ENCODE measurements at regions not wholly inside any gene's neighbourhood (a gene's known extent, or its start where the extent isn't known, plus 50 kb on each side); places are given as distances from the start of the nearest gene placed in this dataset.
A peak's percentile ranks its signal among the peaks of the same experiment; 100 is the strongest.

DNA sequence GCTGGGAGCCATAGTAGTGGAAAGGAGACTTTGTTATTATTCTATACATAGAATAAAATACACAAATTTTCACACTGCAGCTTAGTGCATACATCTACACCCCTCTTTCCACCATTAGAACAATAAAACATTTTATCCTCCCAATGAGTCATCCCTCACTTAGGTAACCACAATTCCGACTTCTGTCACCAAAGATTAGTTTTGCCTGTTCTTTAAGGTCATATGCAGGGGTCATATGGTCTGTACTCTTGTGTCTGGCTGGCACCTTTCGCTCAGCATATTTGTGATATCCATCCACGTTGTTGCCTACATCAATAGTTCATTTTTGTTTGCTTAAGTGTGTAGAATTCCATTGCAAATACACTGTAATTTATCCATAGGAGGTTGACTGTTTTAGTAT lies 399.4 kb downstream of the SHQ1 start:
- no peak for DNase-seq

DNA sequence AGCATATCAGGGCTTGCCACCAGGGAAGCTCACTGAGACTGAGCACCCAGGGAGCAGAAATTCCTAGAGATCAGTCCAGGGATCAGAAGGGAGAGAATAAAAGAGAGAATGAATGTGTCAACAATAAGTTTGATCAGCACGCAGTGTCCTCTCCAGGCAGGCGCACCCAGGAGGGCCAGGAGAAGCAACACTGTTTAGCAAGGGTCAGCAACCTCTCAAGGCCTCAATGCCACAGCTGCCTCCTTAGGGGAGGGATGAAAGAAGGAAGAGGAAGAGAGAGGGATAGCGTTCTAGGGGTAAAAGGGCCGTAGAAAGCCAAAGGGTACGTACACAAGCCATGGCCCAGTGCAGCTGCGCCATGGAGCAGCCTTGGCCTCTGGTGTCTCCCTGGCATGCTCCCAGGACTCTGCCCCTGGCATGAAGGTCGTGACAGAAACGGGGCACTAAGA lies 399.8 kb downstream of the SHQ1 start:
- no peak for DNase-seq

DNA sequence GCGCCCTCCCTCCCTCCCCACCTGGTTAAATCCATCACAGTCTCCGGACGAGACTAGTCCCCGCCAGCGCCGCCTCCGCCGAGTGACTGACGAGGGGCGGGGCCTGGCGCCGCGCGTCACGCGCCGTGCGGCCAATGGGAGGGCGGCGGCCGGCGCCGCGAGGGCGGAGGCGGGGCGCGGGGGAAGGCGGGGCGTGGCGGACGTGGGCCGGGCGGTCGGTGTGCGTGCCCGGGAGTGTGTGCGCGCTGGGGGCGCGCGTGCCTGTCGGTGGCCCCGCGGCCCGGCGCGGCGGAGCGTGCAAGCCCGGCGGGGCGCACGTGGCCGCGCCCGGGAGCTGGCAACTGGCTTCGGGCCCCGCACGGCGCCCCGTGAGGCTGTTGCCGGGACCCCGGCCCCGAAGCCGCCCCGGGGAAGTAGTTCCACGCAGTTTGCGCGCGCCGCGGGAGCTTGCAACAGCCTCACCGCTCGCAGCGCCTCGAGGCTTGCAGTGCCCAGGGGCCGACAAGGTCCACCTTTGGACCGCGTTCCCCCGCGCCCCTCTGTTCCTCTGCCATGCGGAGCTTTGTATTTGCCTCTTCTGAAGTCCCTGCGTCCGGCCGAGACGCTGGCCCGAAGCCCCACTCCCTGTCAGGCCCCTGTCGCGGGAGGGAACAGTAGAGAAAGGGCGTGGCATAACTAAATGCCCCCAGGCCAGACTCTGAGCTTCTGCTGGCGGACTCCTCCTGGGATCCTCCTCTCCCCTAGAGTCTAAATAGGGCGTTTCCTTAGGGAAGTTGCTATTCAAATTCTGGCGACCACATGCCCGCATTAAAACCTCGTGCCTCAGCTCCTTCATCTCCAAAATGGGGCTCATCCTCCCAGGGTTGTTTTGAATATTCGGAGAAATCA lies 400.9 kb downstream of the SHQ1 start:
- DNase-seq = peak; percentile 95

DNA sequence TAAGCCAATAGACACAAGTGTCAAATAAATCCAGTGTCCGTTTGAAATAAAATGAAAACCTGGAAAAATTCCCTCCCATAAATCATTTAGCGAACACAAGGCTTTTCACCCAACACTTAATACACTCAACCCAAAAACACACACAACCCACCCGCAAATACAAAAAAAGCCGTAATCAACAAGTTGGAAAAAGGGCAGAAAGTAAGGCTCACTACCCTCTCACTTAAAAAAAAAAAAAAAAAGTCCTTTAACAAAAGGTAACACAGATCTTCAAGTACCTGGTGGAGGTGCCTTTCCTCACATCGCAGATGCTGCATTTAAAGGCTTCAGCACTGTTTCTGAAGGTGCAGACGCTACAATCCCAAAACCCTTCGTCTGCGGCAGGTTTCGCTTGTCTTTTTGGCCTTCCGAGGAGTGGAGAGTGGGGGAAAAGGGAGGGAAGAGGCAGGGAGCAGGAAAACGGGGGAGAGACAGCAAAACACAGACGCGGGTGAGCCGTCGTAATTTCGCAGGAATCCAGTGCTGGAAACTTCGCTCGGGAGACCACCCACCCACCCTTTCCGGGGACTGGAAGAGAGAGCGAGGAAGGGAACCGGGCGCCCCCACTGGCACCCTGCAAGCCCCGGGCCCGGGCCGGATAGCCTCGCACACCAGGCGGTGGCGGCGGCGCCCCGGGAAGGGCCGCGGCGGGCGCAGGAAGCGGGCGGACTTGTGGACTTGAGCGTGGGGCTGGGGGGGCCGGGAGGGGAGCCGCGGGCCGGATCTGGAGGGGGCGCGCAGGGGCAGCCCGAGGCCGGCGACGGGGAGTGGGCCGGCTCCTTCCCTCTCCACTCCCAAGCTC lies 401.8 kb downstream of the SHQ1 start, which contains the start of gene RYBP:
Gene RYBP, minus strand, starts transcription at position 404 of the 841 bp plus-strand sequence.
- peak; percentile 36 for DNase-seq

DNA sequence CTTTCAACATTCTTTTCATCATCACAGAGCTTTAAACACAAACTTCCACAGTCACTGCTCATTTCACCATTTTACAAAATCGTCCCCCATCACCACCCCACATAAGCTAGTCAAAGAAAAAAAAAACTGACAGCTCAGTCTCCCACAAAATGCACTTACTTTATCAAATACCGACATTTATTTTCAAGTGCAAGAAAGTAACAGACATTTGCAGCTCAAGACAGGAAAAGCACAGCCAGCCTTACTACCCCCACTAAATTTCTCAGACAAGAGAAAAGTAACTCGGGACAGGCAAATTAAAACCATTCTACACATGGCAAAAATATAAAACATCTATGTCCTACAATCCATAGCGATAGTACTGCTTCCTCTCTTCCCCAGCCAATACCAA lies 402.4 kb downstream of the SHQ1 start:
- DNase-seq = no peak

DNA sequence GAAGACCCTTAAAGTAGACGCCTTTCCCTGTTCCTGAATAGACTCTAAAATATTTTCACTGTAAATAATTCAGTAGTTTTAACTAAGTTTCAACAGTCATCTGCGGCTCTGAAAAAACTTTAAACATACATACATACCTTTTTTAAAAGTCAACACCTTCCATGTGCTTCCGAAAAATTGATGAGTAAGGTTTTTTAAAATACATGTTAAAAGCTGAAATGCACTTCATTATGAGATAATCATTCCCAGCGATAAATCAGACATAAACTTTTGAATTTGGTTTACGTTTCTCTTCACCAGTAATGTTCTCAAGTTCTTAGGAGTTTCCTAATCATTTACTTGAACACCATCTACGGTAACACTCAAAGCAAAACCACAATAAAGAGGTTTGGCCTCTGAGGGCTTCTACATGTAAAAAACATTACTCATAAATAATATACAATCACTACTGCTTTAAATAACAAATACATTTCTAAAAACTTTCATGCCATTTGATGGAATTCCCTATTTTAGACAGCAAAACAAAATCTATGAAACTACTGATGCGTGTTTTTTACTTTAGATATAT lies 403.5 kb downstream of the SHQ1 start:
- DNase-seq = peak; percentile 65

DNA sequence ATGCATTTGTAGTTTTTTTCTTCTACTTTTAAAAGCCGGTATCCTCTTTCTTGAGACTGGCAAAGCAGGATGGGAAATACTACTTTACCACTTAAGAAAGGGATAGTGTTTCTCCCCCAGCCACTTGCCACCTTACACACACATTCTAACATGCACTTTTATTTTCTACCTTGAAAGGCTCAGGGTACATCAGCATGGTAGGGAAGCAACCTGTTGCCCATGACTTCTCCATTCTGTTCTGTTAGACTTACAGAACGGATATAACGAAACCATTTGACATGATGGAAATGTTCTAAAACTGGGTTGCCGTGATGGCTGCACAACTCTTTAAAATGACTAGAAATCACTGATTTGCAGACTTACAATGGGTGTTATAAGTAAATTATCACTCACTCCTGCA lies 405.5 kb downstream of the SHQ1 start:
- no peak for DNase-seq

DNA sequence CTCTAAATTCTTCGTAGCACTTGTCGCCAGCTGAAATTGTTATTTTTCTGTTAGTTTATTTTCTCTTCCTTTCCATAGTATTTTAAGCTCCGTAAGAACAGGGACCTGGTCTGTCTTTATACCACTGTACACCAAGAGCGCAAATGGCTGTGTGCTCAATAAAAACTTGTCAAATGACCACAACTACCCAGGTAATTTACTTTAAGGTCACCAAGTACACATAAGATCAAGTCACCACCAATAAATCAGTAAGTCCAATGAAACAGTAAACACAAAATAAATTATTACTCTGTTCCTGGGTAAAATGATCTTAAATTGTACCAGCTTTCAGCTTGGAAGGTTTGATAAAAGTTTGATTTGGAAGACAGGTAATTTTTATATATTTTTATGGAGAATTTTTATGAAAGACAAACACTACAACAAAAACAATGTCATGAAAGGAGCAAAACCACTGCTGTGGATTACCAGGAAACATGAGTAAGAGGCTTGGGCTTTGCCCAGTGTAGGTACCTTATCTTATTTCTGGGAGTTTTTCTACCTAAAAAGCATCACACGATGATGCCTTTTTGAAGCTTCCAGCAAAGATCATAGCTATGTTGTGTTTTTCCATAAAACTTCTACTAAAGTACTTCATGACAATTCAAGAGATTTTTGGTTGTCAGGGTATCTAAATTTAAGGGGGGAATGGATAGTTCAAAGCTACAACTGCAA lies 406.8 kb downstream of the SHQ1 start:
- no peak for DNase-seq

DNA sequence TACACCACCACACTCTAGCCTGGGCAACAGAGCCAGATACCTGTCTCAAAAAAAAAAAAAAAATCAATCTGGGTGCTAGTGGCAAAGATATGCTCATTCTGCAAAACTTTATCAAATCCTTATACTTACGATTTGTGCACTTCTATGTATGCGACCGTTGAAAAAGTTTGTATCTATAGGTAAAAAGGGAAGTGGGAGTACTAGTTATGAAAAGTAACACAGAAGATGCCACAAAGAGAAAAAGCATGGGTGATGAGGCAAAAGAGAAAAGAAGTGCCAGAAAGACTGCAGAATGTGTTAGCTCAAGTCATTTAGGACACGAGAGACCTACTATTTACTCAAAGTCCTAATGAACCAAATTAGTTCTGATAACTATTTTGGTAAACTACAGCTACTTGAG lies 407.8 kb downstream of the SHQ1 start:
- DNase-seq = no peak

DNA sequence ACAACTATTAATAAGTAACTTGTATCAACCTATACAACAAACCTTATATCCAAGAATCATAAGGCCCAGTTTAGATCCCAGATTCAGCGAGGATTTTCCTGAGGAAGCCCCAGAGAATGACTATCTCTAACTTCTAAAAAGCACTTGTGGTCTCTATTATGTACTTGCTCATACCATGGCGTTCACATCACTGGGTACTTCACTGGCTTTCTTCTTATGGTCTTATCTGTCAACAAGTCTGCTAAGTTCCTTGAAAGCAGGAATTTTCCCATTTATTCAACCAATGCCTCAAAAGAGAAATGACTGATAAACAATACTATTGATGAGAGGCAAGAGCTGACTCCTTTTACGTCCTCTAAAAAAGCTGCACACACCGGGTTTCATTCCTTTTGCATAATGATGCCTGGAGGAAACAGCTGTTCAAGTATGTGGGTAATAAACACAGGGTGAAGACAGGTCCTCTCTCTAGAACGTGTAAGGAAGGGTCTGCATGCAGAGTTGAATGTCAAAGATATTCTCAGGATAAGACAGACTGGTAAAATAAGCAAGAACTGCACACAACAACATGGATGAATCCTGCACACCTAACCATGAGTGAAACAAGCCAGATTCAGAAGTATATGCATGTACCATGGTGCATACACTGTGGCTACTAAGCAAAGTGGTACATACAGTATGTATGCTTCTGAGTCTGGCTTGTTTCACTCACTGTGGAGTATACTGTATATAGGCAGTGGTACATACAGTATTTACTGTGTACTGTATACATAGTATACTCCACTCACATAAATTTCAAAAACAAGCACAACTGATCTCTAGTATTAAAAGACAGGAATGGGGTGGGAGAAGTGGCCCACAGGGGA lies 408.7 kb downstream of the SHQ1 start:
- no peak for DNase-seq

DNA sequence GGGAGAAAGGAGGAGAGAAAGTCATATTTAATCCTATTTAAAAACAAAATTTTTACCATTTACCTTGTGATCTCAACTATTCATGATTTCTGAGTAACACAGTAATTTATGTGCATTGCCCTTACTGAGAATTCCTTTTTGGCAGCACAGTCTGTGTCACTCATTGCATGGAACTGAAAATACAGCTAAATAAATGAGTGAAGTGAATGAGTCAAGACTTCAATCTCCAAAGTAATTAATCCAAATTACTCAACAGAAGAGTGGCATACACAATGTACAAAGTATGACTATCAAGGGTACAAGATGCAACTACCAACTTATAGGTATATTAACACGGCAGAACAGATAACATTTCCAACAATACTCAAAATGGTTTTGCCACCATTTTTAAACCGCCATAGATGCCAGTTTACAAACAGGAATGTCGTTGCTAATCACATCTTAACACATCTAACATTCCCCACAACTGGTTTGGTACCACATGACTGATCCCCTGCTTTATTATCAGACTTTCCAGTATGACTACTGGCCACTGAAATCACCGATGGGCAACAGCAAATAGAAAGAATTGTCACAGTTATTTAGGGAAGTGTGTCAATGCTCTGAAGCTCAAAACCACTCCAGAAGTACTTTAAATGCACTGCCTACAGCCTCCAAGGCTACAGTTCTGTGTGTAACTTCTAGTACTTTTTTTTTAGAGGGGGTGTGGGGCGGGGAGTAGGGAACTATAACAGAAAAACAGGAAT lies 410.4 kb downstream of the SHQ1 start:
- DNase-seq = no peak

DNA sequence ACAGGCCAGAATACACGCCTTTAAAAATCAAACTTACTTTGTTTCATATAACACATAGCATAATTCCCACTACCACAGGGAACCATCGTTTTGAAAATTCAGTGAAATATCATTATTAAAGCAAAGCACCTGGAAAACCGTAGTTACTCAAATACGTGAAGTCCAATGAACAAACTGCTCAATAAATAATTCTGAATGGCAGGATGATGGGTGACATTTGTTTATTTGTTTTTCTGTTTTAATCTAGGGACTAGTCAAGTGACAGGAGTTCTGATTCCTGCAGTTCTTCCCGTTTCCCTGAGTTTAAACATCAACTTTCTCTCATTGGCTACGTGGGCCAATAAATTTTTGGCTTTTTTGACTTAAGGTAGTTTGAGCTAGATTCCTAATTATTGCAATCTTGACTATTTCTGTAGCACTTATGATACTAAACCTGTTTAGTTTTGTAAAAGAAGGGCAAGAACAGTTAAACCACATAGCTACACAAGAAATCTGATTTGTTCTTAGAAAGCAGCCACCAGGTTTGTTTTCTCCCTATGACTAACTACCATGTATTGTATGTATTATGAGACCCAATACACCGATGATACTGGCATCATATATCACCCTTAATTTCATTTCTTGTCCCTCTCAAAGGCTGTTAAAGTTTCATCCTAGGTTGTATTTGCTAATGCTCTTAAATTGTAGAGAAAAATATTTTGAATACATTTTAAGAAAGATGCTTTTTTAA lies 411.2 kb downstream of the SHQ1 start:
- no peak for DNase-seq

DNA sequence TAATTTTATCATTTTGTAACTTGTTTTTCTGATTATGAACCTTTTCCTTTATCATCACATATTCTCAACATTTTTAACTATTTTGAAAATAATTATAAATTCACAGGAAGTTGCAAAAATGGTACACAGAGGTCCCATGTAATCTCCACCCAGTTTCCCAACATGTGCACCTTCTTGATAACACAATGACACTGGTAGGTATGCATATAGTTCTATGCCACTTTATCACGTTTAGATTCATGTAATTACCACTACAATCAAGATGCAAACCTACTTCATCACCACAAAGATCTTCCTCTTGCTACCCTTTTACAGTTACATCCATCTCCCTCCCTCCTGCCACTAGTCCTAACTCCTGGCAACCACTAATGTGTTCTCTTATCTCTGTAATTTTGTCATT lies 413.9 kb downstream of the SHQ1 start:
- no peak for DNase-seq

DNA sequence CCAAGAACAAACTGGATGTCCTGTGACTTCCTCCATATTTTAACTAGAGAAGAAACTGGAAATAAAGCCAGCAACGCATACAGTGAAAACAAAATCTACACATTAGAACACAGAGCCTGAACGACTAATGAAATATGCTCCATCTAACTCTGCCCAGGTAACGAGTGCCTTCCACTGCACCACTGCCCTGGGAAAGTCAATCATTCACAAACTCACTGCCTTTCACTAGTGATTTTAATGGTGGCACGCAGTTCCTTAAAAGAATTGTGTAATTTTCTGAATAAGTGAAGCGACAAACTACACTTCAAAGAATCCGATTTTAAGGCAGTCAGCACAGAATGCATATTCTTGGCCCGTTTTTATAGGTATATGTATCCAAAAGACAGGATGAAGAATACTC lies 416.0 kb downstream of the SHQ1 start:
- DNase-seq = no peak

DNA sequence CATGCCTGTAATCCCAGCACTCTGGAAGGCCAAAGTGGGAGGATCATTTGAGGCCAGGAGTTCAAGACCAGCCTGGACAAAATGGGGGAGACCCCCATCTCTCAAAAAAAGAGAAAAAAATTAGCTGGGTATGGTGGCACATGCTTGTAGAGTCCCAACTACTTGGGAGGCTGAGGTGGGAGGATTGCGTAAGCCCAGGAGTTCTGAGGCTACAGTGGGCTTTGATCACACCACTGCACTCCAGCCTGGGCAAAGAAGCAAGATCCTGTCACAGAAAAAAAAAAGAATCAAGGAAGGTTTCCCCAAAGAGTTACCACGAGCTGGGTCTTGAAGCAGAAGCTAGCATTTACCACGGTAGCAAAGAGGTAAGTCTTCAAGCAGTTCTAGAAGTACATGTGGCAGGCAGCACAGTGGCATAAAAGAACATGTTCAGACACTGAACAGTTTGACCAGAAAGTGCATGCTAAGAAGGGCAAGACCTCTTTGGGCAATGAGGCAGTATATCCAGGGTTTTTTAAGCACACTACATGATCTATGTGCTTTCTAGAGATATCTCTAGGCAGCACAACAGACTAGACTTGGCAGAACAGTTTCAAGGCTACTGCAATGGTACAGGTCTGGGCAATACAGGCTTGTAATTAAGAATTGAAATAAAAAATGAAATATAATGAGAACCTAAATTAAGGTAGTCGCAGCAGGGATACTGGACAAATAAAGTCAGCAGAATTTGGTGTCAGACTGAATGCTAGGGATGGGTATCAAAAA lies 418.5 kb downstream of the SHQ1 start:
- DNase-seq = no peak

DNA sequence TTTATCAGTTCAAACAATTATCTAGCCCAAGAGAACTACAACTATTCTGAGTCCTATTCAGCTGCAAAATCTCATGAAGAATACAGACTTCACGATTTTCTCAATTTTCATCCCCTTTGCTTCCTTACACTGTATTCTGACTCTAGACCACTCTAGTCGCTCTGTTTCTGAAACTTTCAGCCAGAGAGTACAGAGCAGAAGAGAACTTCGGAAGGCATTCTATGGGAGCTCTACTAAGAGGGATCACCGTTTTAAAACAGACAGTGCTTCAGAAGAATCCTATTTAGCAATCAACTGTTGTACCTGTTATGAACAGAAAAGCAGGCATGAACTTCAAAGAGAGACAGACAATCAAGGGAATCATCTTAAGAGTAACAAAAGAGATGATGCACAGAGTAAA lies 419.4 kb downstream of the SHQ1 start:
- DNase-seq = no peak

DNA sequence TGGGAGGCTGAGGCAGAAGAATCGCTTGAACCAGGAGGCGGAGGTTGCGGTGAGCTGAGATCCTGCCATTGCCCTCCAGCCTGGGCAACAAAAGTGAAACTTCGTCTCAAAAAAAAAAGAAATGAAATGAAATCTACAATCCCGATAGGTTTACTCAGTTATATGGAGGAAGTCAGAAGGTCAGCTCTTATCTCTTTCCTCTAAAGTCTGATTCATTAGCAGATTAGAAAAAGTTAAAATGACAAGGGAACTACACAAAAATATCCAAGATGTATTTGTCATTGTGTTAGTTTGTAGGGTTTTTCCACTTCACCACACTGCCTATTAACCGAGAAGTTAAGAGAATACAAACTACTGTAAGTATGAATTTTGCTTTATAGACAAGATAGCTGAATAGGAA lies 420.6 kb downstream of the SHQ1 start:
- no peak for DNase-seq

DNA sequence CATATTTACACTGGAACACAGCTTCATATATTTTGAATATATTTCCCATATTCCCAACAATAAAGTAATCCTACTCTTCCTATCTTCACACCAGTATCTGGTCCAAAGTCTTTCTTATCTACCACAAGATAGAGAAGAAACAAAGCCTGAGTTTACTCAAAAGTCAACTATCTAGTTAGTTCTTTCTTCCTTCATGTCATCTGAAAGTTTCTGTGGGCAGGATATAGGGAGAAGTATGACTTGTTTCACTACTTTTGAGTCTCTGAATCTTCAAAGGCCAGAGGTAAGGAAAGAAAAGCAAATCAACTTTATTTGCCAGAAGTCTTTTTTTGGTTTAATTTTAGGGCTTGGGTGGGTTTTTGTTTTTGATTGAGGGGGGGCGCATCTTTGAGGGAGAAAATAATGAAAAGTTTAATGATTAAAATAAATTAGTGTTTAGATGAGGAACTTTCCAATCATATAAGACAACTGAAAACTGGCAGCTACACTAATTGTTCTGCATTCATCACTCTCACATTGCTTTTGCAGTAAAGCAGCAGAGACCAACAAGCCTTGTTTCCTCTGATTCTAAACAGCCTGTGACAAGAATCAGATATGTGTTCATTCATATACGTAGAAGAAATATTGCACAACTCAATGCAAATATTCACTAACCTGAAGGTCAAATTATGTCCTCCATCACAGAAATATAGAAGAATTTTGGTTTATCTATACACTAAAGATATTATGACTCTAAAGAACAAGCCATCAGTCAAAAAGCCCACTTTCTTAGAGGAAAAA lies 421.4 kb downstream of the SHQ1 start:
- DNase-seq = no peak

DNA sequence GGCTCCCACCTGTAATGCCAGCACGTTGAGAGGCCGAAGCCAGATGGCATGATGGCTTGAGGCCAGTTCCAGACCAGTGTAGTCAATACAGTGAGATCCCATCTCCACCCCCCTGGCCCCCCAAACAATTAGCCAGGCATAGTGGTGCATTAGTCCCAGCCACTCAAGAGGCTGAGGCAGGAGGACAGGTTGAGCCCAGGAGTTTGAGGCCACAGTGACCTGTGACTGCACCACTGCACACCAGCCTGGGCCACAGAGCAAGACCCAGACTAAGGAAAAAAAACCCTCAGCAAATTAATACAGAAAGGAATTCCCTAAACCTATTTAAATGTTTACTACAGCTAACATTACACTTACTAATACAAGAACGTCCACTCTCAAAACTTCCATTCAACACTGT lies 424.6 kb downstream of the SHQ1 start:
- no peak for DNase-seq
